NCI-H748 (cell line): ENCODE measurements at regions not wholly inside any gene's neighbourhood (a gene's known extent, or its start where the extent isn't known, plus 50 kb on each side); places are given as distances from the start of the nearest gene placed in this dataset.

ENCODE experiments used
- DNase-seq: peaks from one replicate; lab custom pipeline; 2025; ENCODE audit not compliant: unreplicated experiment; lab: John Stamatoyannopoulos, UW

- DNase-seq = peak; percentile 56
Measured at GRCh38 chr4:107183155-107183774, 147.2 kb upstream of the DKK2 start.

- no peak for DNase-seq
Measured at GRCh38 chr4:107182347-107182746, 146.2 kb upstream of the DKK2 start.

GRCh38 chr4:107166873-107167450, 130.8 kb upstream of the DKK2 start:
- DNase-seq = no peak

- no peak for DNase-seq
Measured at GRCh38 chr4:107166181-107166580, 130.1 kb upstream of the DKK2 start.

GRCh38 chr4:107164962-107165475, 128.9 kb upstream of the DKK2 start:
- no peak for DNase-seq

GRCh38 chr4:107156443-107156842, 120.3 kb upstream of the DKK2 start:
- DNase-seq = no peak

GRCh38 chr4:107155366-107155765, 119.3 kb upstream of the DKK2 start:
- DNase-seq = no peak

- no peak for DNase-seq
Measured at GRCh38 chr4:107153956-107154355, 117.8 kb upstream of the DKK2 start.

GRCh38 chr4:107153228-107153627, 117.1 kb upstream of the DKK2 start:
- DNase-seq = peak; percentile 38

- no peak for DNase-seq
Measured at GRCh38 chr4:107151173-107151572, 115.1 kb upstream of the DKK2 start.

GRCh38 chr4:107148904-107149303, 112.8 kb upstream of the DKK2 start:
- DNase-seq = peak; percentile 80

GRCh38 chr4:107147873-107148272, 111.8 kb upstream of the DKK2 start:
- DNase-seq = no peak

GRCh38 chr4:107138433-107138832, 102.3 kb upstream of the DKK2 start:
- DNase-seq = no peak

GRCh38 chr4:107133965-107134653, 98.0 kb upstream of the DKK2 start:
- DNase-seq = no peak

GRCh38 chr4:107131295-107131694, 95.2 kb upstream of the DKK2 start:
- DNase-seq = no peak

GRCh38 chr4:107130157-107130556, 94.0 kb upstream of the DKK2 start:
- no peak for DNase-seq

GRCh38 chr4:107129611-107130010, 93.5 kb upstream of the DKK2 start:
- DNase-seq = no peak

- no peak for DNase-seq
Measured at GRCh38 chr4:107129076-107129475, 93.0 kb upstream of the DKK2 start.

- DNase-seq = no peak
Measured at GRCh38 chr4:107128116-107128515, 92.0 kb upstream of the DKK2 start.

- no peak for DNase-seq
Measured at GRCh38 chr4:107125496-107125895, 89.4 kb upstream of the DKK2 start.

- DNase-seq = no peak
Measured at GRCh38 chr4:107122736-107123135, 86.6 kb upstream of the DKK2 start.

- DNase-seq = no peak
Measured at GRCh38 chr4:107120661-107121060, 84.5 kb upstream of the DKK2 start.
